ENCODE measurements at regions not wholly inside any gene's neighbourhood (a gene's known extent, or its start where the extent isn't known, plus 50 kb on each side); places are given as distances from the start of the nearest gene placed in this dataset.
A peak's percentile ranks its signal among the peaks of the same experiment; 100 is the strongest.

DNA sequence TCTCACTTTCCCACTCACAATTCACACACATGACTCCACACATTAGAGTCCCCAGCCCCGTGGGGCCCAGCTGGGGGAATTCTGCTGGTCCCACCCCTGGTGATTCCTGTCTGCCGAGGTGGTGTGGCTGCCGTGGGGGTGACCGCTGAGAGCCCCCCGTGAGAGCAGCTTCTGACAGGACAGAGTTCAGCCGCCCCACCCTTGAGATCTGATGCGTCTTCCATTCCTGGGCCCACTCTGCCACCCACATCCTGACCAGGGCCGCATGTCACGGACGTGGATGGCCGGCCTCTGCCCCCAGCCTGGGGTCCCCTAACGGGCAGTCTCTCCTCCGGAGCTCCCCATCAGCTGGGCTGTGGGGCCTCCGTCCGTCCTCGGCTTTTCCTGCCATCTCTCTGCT lies 240.1 kb upstream of the PITRM1 start:
- Histone ChIP-seq H3K4me1 (no peaks in the 10 kb centered on the region), H3K9me3 (no peaks in the 10 kb centered on the region), H3K36me3 (no peaks in the 10 kb centered on the region), H3K27me3 (no peaks in the 10 kb centered on the region), H3K27ac (no peak overlapping the region), H3K4me3 (no peak overlapping the region)
- no peak for DNase-seq (ENCODE audit: extremely low spot score in 2 of 2)
- intact Hi-C loops (cut with DNase I) = no loop called here
- TF ChIP-seq POLR2A (IDR thresholded peaks at IDR 0.05) = no peak
- TF ChIP-seq, protein P1, sequence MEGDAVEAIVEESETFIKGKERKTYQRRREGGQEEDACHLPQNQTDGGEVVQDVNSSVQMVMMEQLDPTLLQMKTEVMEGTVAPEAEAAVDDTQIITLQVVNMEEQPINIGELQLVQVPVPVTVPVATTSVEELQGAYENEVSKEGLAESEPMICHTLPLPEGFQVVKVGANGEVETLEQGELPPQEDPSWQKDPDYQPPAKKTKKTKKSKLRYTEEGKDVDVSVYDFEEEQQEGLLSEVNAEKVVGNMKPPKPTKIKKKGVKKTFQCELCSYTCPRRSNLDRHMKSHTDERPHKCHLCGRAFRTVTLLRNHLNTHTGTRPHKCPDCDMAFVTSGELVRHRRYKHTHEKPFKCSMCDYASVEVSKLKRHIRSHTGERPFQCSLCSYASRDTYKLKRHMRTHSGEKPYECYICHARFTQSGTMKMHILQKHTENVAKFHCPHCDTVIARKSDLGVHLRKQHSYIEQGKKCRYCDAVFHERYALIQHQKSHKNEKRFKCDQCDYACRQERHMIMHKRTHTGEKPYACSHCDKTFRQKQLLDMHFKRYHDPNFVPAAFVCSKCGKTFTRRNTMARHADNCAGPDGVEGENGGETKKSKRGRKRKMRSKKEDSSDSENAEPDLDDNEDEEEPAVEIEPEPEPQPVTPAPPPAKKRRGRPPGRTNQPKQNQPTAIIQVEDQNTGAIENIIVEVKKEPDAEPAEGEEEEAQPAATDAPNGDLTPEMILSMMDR (IDR thresholded peaks at IDR 0.05) = no peak
- TF ChIP-seq POLR2AphosphoS5 (IDR thresholded peaks at IDR 0.05; ENCODE audit: insufficient read depth in 1 of 2, low read depth in 1 of 2) = no peak

DNA sequence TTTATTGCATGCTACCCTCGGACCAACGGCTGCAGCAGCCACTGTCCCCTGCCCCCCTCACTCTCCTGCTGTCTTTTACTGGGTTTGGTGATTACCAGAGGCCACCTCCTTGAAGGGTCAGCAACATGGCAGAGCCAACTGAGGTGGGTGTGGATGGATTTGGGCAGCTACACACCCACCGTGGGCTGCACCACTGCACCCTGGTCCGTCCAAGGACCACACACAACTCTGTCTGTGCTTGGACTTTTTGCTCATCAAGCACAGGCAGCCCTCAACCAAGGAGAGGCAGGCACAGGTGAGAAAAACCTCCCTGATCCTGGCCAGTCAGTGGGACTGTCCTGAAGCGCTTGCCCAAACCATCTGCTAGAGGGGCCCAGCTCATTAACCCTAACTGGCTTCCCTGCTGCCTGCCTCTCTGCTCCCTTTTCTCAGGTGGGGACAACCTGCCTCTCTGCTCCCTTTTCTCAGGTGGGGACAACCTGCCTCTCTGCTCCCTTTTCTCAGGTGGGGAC lies 239.5 kb upstream of the PITRM1 start:
- intact Hi-C loops (cut with DNase I) = no loop called here
- Histone ChIP-seq H3K27ac (no peak overlapping the region), H3K36me3 (no peaks in the 10 kb centered on the region), H3K9me3 (no peaks in the 10 kb centered on the region), H3K4me1 (no peaks in the 10 kb centered on the region), H3K27me3 (no peaks in the 10 kb centered on the region), H3K4me3 (no peak overlapping the region)
- no peak for TF ChIP-seq POLR2A (IDR thresholded peaks at IDR 0.05)
- TF ChIP-seq, protein P1 (IDR thresholded peaks at IDR 0.05) = no peak
- no peak for TF ChIP-seq POLR2AphosphoS5 (IDR thresholded peaks at IDR 0.05; ENCODE audit: insufficient read depth in 1 of 2, low read depth in 1 of 2)
- peak in 1 of 2 donors; percentile 67 for DNase-seq (ENCODE audit: extremely low spot score in 2 of 2)

- H3K9me3 ChIP-seq = no peaks in the 10 kb centered on the region
- H3K27me3 ChIP-seq = no peaks in the 10 kb centered on the region
- H3K4me1 ChIP-seq = no peaks in the 10 kb centered on the region
- no peak for DNase-seq (ENCODE audit: extremely low spot score in 2 of 2)
- intact Hi-C loops (cut with DNase I) = no loop called here
- no peak overlapping the region for H3K27ac ChIP-seq
- H3K36me3 ChIP-seq = no peaks in the 10 kb centered on the region
- TF ChIP-seq POLR2AphosphoS5 (IDR thresholded peaks at IDR 0.05; ENCODE audit: insufficient read depth in 1 of 2, low read depth in 1 of 2) = no peak
- TF ChIP-seq POLR2A (IDR thresholded peaks at IDR 0.05) = no peak
- TF ChIP-seq, protein P1 (IDR thresholded peaks at IDR 0.05) = no peak
- no peak overlapping the region for H3K4me3 ChIP-seq
These were observed 238.5 kb upstream of the PITRM1 start for GRCh38 chr10:3411044-3411443.

GRCh38 chr10:3409928-3410327 lies 237.3 kb upstream of the PITRM1 start:
- no peak for DNase-seq (ENCODE audit: extremely low spot score in 2 of 2)
- Histone ChIP-seq H3K36me3 (no peaks in the 10 kb centered on the region), H3K4me1 (no peaks in the 10 kb centered on the region), H3K9me3 (no peaks in the 10 kb centered on the region), H3K4me3 (no peak overlapping the region), H3K27me3 (no peaks in the 10 kb centered on the region), H3K27ac (no peak overlapping the region)
- intact Hi-C loops (cut with DNase I) = no loop called here
- TF ChIP-seq POLR2A (IDR thresholded peaks at IDR 0.05) = no peak
- TF ChIP-seq POLR2AphosphoS5 (IDR thresholded peaks at IDR 0.05; ENCODE audit: insufficient read depth in 1 of 2, low read depth in 1 of 2) = no peak
- TF ChIP-seq, protein P1 (IDR thresholded peaks at IDR 0.05) = no peak

GRCh38 chr10:3408603-3409365 lies 236.2 kb upstream of the PITRM1 start:
- H3K9me3 ChIP-seq = no peaks in the 10 kb centered on the region
- H3K27ac ChIP-seq = no peak overlapping the region
- TF ChIP-seq POLR2A (IDR thresholded peaks at IDR 0.05) (no peak), POLR2AphosphoS5 (IDR thresholded peaks at IDR 0.05; ENCODE audit: insufficient read depth in 1 of 2, low read depth in 1 of 2) (no peak)
- TF ChIP-seq, protein P1 (IDR thresholded peaks at IDR 0.05) = no peak
- no peak for DNase-seq (ENCODE audit: extremely low spot score in 2 of 2)
- no peak overlapping the region for H3K4me3 ChIP-seq
- intact Hi-C loops (cut with DNase I) = no loop called here
- no peaks in the 10 kb centered on the region for H3K36me3 ChIP-seq
- H3K4me1 ChIP-seq = no peaks in the 10 kb centered on the region
- no peaks in the 10 kb centered on the region for H3K27me3 ChIP-seq

Measured in vagina (tissue), 2 donors.